NCI-H524 (cell line): ENCODE measurements at regions not wholly inside any gene's neighbourhood (a gene's known extent, or its start where the extent isn't known, plus 50 kb on each side); places are given as distances from the start of the nearest gene placed in this dataset.
A peak's percentile ranks its signal among the peaks of the same experiment; 100 is the strongest.

Experiments
- DNase-seq, 2 experiments: peaks; one replicate each; lab custom pipeline; 2025; lab: John Stamatoyannopoulos, UW

DNA sequence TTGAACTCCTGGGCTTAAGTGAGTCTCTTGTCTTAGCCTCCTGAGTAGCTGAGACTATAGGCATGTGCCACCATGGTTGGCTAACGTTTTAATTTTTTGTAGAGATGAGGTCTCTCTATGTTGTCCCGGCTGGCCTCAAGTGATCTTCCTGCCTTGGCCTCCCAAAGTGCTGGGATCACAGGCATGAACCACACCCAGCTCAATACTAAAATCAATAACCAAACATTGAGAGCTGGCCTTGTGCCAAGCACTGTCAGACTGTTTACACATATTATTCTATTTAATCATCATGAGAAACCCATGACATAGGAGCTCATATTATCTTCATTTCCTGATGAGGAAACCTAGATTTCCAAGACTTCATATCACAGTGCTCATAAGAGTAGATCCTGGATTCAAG, 251.2 kb downstream of the BAMBI start:
- no peak for DNase-seq

DNA sequence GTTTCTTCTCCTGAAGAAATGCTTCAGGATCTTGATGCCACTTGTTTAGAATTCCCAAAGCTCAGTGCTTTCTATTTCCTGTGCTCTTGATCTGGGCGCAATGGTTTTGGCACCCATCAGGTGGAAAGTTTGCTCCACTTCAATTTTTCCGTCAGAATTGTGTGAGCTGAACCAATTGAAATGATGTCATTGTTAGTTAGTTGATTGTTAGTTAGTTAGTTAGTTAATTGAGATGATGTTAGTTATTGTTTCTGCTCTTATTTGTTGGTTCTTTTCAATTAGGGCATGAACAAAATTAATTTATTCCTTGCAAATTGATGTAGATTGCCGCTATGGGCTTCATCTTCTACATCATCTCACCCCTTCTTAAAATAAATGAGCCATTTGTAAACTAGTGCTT, 252.6 kb downstream of the BAMBI start:
- DNase-seq, result no peak

DNA sequence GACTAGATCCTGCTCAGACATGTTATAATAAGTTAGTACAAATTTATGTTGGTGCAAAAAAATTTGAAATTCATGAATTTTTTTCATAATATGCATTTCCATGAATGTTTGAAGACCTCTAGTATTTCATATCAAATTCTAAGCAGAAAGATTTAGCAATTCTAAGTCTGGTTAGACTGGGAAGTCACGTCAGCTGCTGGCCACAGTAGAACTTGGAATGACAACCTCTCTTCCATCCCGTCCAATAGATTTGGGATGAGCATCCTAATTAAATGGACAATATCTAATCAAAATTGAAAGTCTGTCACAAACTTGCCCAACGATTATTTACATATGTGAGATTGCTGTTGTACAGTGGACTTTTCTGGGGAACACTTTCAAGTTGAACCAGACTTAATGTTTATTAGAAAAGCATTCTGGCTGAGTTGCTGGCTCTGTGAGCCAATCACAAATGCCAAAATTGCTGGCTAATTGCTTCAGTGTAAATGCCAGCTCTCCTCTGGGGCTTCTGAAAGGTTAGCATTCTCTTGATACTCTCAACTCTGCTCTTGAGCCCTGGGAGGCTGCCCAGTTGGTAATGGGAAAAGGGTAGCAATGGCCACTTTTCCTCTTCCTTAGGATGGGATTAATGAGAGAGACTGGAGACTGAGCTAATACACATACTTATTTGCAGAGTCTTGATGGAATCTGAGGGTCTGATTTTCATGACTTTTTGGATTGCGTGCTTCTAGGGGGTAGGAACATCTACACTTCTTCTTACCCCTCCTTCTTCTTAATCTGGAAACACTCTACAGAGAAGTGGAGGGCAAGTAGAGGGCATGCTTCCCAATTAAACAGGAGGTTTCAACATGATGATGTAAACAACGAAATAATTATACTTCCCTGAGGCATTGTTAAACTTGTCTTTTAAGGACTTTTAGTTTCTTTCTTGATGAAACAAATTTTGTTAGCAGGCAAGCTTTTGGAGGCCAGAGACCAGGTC, 253.5 kb downstream of the BAMBI start:
- DNase-seq, result no peak

DNA sequence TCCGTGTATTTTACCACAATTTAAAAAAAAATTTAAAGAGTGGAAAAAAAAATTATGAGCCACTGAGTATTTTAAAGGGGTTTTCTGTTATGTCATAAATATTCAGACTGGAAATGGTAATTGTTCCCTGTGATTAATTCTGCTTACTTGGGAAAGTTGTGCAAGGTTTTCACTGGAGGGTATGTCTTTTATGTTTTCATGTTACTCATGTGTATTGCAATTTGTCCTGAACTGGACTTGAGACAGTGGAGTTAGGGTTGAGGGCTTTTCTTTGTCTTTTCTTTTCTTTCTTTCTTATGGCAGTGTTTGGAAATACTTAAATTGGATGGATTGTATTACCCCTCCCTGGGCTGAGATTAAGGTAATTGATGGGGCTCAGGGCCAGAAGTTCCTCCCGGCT, 257.7 kb downstream of the BAMBI start:
- DNase-seq, result no peak

GRCh38 chr10:28937959-28938358, 260.6 kb downstream of the BAMBI start:
- DNase-seq, result no peak

GRCh38 chr10:28938745-28939144, 261.4 kb downstream of the BAMBI start:
- DNase-seq, result no peak

DNA sequence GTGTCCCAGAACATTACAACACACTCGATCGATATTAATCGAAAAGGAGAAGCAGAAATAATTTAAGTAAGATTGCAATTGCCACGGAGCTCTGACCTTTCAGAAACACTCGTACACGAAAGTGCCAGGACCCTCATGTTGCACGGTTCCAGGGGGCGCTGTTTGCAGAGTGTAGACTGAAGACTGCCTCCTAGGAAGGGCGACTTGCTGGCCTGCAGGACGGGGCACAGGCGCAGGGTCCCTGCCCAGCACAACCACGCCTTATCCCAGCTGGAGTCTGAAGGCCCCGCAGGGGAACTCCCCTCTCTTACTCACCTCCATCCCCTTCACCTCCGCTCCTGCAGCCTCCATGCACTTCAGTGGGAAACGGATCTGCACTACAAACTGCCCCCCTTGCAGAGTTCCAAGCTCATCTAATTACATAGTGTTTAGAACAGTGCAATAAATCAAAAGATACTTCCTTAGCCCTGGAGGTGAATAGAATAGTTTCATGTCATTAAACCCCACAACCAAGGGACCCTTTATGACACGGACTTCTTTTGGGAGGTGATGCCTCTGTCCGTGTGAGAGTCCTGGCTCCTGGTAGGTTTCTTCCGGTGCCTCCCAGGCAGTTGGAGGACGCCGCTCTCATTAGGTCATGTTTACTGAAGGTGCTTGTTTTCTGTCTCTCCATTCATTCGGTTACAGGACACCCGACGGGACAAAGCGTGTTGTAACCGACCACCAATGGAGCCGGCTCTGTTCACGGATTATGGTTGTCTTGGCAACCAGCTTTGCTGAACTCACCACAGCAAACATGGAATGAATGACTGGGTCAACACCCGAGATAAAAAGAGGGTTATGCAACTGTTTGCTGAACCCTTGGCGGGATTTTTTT, 262.2 kb downstream of the BAMBI start:
- peak; percentile 23 to 68 for DNase-seq

GRCh38 chr10:28940158-28940888, 263.0 kb downstream of the BAMBI start:
- no peak for DNase-seq

DNA sequence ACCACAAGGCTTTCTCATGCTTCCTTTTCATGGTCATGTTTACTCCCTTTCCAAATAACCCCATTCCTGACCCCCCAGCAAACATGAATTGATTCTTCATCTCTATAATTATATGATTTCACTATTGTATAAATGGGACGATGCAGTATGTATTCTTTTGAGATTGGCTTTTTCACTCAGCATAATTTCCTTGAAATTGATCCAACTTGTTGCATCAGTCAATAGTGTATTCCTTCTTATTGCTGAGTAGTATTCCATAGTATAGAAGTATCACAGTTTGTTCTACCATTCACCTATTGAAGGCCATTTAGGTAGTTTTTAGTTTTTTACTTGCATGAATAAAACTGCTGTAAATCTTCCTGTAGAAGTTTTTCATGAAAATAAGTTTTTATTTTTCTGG, 264.7 kb downstream of the BAMBI start:
- DNase-seq, result no peak

DNA sequence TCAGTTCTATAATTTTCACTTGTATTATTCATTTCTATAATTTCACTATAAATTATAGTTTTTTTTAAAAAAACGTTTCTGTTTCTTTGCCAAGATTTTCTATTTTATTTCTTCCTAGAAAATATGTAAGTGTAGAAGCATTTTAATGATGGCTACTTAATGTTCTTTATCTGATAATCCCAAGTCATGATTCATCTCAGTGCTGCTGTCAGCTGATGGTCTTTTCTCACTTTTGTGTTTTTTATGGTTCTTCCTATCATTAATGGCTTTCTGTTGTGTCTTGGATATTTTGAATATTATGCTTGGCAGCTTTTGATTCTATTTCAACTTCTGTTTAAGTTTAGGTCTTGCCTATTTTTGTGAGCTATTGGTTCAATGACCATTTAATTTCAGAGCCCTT, 268.6 kb downstream of the BAMBI start:
- no peak for DNase-seq

DNA sequence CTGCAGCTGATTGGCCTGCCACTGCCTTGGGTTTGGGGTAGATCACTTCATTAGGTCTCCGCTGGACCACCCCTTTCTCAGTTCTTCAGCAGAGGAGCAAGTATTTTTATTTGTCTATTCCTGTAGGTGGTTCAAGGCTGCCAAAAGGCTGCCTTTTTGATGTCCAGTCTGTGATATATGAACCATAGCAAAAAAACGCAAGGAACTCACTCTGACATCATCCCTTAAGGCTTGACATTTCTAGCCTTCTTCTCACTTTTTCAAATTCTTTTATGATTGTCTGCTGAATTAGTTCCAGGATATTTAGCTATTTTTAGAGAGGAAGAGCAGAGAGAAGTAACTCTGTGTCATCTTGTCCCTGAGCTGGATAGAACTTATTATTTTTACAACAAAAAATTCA, 269.2 kb downstream of the BAMBI start:
- DNase-seq, result no peak

GRCh38 chr10:28947171-28947570, 269.9 kb downstream of the BAMBI start:
- DNase-seq, result no peak

GRCh38 chr10:28948046-28948445, 270.7 kb downstream of the BAMBI start:
- DNase-seq, result no peak

DNA sequence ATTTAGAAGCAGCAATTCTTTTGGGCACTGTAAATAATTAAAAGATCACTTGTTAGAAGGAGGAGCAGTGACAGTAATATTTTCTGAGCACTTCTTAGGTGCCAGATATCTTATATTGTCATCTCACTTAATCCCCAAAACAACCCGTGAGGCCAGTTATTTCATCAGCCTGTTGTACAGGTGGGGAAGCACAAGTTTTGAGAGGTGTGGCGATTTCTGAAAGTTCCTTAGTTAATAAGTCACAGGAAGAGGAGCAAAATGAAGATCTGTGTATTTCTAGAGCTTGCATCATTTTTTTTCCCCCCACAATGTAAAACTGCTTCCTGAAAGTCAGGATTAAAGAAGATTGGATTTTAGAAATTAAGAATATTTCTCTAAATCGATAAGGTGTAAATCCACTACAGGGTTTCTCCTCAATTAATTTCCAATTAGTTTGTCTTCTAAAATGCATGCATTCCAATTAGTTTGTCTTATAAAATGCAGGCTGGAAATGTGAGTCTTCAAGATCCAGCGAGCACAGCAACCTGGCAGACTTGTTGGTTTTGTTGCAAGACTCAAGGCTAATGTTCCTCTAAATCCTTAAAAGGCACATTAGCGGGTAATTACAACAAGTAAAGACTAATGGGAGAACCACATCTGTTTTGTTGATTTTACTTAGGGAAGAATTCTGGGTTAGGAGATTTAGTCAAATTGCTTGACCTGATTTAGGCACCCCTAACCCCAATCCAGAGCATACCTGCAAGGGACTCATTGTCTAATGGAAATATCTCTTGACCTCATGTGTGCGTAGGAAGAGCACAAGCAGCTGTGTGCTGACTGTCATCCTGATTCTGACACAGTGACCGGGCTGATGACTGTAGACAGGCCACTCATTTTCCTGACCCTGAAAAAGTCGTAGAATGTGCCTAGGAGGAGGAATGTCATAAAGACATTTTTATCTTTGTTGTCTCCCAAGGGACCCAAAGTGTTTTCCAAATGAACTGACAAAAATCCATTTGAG, 272.0 kb downstream of the BAMBI start:
- DNase-seq, result no peak

GRCh38 chr10:28951484-28951883, 274.2 kb downstream of the BAMBI start:
- DNase-seq, result no peak

- no peak for DNase-seq
Observed at GRCh38 chr10:28952523-28952922, 275.2 kb downstream of the BAMBI start.

- no peak for DNase-seq
Observed at GRCh38 chr10:28954211-28954610, 276.9 kb downstream of the BAMBI start.

DNA sequence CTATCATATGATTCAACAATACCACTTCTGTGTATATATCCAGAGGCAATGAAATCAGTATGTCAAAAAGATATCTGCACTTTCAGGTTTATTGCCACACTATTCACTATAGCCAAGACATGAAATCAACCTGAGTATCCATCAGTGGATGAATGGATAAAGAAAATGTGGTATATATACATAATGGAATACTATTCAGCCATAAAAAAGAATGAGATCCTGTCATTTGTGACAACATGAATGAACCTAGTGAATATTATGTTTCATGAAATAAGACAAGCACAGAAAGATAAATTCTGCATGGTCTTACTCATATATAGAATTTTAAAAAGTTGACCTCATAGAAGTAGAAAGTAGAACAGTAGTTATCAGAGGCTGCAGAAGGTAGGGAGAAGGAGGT, 281.1 kb downstream of the BAMBI start:
- no peak for DNase-seq

DNA sequence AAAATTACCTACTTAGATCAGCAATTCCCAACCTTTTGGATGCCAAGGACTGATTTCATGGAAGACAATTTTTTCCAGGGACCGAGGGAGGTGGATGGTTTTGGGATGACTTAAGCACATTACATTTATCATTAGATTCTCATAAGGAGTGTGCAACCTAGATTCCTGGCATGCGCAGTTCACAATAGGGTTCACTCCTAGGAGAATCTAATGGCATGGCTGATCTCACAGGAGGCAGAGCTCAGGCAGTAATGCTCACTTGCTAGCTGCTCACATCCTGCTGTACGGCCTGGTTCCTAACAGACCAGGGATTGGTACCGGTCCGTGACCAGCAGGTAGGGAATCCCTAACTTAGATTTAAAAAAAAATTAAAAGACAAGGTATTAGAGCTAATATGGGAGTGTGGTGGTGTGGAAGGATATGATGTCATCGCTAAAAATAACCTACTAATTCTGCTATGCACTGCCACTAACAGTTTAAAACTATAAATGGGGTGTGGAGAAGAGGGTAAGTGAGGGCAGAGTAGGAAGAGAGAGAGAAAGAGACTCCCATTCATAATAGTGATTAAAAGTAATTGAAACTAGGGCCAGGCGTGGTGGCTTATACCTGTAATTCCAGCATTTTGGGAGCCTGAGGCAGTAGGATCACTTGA, 282.7 kb downstream of the BAMBI start:
- DNase-seq, result no peak

GRCh38 chr10:28962768-28963167, 285.4 kb downstream of the BAMBI start:
- no peak for DNase-seq
